ENCODE measurements at regions not wholly inside any gene's neighbourhood (a gene's known extent, or its start where the extent isn't known, plus 50 kb on each side); places are given as distances from the start of the nearest gene placed in this dataset.

DNA sequence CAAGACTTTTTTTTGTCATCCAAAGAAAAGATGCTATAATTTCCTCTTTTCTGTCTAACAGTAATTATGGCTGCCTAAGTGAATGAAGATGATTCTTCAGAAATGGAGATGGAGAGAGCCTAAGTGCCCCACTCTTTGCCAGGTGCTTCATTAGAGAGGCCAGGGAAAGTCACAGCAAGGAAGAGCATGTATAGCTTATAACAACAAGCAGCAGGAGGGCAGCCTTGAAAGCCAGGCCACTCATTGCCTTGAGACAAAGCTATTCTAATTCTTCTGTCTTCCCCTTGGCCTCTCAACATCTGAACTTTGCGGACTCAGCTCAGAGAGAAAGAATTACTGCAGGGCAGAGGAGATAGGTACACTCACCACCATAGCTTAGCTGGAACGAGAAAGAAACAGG lies 112.0 kb upstream of the ZNF366 start:
- DNase-seq (ENCODE audit: low spot score) = no peak

- DNase-seq (ENCODE audit: low spot score) = no peak
These were observed 111.5 kb upstream of the ZNF366 start for GRCh38 chr5:72618708-72619107.

DNA sequence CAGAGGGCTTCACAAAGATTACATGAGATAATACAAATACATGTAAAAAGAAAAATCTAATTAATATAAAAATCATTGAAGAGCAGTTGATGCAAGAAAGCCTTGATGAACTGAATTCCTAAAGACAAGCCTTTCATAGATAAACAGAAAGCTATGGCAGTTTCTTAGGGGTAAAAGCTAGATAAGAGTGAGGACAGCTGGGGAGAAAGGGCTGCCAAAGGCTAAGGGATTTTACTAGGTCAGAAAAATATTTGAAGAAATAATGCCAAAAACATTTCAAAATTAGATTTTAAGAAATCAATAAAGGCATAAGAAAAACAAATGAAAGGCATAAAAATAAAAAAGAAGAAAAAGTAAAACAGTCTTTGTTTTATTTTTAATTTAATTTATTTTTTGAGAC lies 107.9 kb upstream of the ZNF366 start:
- no peak for DNase-seq (ENCODE audit: low spot score)

DNA sequence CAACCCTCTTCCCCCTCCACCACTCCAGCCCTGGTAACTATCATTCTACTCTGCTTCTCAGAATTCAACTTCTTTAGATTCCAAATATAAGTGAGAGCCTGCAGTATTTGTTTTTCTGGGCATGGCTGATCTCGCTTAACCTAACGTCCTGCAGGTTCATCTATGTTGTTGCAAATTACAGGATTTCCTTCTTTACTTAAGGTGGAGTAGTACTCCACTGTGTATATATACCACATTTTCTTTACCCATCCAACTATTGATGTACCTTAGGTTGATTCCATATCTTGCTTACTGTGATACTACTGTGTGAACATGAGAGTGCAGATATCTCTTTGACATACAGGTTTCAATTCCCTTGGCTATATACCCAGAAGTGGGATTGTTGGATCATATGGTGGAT lies 106.3 kb upstream of the ZNF366 start:
- no peak for DNase-seq (ENCODE audit: low spot score)

DNA sequence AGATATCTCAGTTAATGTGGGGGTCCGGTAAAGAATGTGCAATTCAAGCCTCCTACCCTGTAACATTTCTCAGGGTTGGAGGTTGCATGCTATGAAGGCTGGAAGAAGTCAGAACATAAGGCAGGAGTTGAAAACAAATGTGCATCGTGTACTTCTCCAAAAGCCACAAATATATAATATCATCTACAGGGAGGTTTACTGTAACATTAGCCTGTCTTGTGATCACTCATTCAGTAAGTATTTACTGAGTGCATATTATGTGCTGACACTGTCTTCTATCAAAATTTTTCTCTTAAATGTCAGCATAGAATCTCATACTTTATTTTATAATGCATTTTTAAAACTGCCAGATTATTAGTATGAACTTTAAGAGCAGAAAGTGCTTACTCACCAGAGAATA lies 105.6 kb upstream of the ZNF366 start:
- no peak for DNase-seq (ENCODE audit: low spot score)

DNA sequence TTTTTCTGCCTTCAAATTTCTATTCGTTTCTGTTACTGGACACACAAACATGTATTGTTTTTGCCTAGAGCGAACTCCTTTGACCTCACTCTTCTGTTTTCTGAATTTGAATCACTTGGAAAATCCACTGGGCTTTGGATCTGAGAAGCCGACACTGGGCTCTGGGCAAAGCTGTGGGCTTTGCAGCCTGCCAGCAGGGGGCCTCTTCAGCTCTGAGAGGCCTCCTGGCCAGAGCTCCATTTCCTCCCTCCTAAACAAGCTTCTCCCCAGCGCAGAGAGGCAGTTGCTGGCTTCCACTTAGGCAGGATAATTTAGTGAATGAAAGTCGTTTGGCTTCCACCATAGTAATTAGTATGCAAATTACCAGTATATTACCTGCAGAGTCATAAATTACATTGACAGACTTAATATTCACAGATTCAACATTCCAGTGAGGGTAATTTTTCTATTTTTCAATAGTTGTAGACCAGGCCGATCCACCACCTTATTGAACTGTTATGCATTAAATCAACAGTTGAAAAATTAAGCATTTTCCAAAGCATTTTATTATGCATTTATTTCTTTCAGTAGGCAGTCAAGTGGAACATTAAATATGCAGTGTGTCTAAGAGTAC lies 104.0 kb upstream of the ZNF366 start:
- DNase-seq (ENCODE audit: low spot score) = peak; percentile 59

GRCh38 chr5:72608926-72609325 lies 101.7 kb upstream of the ZNF366 start:
- DNase-seq (ENCODE audit: low spot score) = no peak

DNA sequence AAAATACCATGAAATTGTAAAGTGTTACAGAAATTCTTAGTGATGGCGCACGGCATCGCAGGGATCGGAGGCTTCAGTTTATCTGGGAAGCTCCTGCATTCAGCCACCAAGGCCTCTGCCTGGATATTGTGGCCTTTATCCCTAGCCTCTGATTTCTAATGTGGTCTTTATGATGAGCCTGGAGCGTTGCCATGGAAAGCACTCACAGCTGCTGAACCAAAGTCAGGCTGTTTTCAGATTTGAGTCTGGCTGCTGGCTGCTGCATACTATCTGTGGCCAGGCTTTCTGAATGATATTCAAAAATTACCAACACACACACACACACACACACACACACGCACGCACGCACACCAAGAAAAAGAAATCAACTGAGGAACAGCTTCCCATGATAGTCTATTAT lies 101.1 kb upstream of the ZNF366 start:
- DNase-seq (ENCODE audit: low spot score) = no peak

- no peak for DNase-seq (ENCODE audit: low spot score)
These were observed 100.2 kb upstream of the ZNF366 start for GRCh38 chr5:72607381-72607780.

DNA sequence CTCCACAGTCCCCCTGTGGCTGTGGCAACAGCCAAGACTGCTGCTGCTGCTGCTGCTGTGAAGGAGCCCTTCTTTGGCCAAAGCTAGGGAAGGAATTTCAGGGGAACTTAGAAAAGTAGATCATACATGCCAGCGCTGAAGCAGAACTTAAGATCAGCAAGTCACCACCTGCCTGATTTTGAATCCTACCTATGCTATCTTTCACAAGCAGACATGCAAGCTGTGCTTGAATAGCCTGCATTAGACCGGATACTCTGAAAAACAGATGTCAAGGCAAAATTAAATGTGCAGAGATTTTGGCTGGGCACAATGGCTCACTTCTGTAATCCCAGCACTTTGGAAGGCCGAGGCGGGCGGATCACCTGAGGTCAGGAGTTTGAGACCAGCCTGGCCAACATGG lies 99.3 kb upstream of the ZNF366 start:
- DNase-seq (ENCODE audit: low spot score) = no peak

GRCh38 chr5:72605632-72606031 lies 98.4 kb upstream of the ZNF366 start:
- no peak for DNase-seq (ENCODE audit: low spot score)

DNA sequence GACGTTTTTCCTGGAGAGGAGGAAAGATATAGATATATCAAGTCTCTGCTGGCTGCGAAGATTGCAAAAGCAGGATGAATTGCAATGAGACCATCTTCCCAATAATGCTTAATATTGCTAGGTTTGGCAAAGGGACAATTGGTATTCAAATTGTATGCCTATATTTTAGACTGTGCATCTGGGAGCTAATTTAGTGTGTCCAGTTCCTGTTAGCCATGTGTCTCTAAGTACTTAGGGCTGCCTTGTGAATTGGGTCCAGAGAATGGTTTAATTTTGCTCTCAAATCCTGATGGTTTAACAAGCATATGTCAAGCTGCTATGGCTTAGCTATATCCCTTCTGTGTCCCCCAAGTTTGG lies 97.6 kb upstream of the ZNF366 start:
- DNase-seq (ENCODE audit: low spot score) = no peak

- DNase-seq (ENCODE audit: low spot score) = no peak
These were observed 97.0 kb upstream of the ZNF366 start for GRCh38 chr5:72604111-72604797.

DNA sequence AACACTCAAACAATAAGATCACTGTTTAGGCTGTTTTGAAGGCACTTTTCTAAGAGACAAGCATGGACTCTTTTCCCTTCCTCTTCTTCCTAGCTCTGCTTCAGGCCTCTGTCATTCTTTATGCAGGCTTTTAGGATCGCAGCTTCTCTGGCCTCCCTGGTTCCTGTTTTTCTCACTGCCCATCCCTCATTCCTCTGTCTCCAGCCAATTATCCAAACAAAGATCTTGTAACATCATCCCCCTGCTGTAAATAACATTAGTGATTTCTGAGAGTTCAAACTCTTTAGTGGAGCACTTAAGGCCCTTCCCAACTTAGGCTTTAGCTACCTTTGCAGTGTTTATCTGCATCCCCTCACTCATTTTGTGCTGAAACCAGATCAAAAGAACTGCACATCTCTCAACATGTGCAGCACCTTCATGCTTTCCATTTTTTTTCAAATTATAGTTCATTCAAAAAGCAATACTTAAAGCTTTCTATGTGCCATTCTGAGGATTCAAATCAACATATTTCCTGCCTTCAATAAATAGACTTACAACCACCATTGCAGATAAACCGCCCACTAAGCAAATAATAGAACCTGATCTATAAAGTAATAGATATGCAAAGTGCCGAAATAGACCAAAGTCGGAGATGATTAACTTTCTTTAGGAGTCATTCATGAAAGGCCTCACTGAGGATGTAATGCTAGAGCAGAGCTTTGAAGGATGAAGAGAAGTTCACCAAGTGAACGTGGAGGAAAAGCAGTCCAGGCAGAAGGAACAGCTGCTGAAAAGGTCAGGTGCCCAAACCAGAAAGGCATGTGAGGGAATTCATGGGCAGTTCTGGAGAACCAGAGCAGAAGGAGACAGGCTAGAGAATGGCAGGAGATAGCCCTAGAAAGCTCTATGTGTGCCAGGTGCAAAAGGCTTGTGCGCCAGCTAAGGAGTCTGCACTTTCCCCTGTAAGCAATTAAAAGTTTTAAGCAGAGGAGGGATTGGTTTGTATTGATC lies 95.8 kb upstream of the ZNF366 start:
- no peak for DNase-seq (ENCODE audit: low spot score)

- no peak for DNase-seq (ENCODE audit: low spot score)
These were observed 94.7 kb upstream of the ZNF366 start for GRCh38 chr5:72601861-72602260.

DNA sequence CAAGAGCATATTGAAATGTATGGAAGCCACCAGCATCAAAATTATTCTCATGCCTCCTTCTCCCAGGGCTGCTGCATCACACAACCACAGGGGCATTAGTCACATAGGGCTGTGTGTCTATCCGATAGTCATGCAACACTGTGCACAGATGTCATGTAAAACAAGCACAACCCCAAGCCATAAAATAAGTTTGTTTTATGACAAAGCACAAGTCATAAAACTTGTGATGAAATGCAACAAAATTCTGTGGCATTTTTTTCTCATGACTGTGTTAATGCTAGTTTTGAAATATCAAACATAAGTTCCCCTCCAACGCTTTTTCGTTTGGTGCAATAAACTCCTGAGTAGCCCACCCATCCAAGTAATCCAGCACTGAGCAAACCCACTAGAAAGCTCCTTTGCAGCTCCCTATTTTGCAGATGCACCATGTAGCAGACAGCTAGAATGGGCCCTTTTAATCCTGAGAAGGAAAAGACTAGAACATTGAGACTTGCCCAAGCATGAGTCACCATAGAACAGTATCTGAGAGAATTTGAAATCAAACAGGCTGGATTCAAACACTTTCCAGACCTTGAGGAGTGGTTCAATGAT lies 93.3 kb upstream of the ZNF366 start:
- DNase-seq (ENCODE audit: low spot score) = peak; percentile 34

DNA sequence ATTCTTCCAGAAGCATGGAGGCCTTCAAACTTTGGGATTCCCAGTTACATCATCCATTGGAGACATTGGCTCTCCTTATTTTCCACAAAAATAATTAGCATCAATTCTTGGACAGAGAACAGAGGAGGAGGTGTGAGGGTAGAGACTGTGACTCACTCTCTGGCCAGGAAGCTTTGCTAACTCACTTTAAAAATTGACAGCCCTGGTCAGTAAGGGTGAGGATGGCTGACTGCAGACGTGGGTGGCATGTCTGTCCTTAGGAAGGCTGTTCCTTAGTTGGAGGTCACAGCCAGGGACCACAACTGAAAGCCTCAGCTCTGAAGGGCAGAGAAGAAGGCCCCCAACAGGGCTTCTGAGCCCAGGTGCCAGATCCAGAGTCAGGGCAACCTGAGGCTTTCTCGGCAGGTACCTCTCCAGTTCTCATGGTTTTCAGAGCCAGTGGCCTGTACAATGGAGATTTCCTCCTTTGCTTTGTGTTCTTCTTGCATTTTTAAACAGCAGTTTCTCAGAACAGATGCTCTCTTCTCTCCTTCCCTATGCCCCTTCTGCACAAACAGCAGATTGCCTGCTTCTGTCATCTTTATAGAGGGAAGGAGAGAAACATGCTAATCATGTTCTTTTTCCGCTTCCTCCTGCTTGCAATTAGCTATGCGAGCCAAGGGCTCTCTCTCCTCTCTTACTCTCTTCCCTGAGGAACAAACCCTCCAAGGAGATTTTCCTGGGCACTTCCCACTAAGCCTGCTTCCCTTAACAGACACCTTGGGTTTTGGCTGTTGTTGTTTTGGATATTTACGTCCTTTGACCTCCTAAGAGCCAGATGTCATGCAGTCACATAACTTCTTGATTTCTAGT lies 92.5 kb upstream of the ZNF366 start:
- peak; percentile 1 for DNase-seq (ENCODE audit: low spot score)

- no peak for DNase-seq (ENCODE audit: low spot score)
These were observed 91.8 kb upstream of the ZNF366 start for GRCh38 chr5:72599065-72599433.

DNA sequence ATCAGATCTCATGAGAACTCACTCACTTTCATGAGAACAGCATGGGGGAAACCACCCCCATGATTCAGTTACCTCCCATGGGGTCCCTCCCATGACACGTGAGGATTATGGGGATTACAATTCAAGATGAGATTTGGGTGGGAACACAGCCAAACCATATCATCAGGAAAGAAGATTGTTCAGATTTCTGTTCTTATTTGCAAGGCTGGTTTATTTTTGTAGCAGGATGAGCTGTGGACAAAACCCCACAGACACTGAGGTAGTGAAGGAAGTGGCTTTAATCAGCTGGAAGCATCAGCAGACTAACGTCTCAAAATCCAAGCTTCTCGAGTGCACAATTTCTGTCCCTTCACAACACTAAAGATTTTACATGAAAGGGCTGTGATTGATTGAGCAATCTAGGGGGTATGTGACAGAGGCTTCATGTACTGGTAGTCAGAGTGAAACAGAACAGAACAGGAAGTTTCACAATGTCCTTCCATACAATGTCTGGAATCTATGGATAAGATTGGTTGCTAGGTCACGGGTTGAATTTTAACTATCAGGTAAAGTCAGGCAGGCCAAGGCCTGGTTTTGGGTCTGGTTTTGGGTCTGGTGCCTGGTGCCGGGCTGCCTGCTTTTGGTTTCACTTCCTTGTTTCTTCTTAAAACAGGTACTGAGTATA lies 91.3 kb upstream of the ZNF366 start:
- no peak for DNase-seq (ENCODE audit: low spot score)

DNA sequence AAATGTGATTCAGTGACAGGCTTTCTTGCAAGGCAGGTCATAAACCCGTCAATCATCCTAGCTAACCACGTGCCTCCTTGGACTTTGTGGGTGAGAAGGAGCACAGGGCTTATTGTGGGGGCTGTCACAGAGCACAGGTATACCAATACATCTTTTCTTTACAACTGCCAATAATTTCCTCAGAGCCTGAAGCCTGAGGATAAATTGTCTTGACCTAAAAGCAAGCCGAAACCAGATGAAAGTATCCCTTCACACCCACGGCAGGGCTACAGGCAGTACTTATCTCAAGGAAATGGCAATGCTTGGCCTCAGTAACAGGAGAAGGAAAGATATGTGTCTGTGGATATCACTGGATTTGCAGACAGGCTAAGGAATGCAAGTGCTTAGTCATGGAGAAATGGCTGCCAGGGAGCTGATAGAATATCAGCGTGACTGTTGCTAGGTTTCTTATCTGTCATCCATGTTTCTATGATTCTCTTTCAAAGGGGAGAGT lies 90.3 kb upstream of the ZNF366 start:
- peak; percentile 19 for DNase-seq (ENCODE audit: low spot score)

- no peak for DNase-seq (ENCODE audit: low spot score)
These were observed 89.7 kb upstream of the ZNF366 start for GRCh38 chr5:72596956-72597355.
